GM21737 (cell line): ENCODE measurements at regions not wholly inside any gene's neighbourhood (a gene's known extent, or its start where the extent isn't known, plus 50 kb on each side); places are given as distances from the start of the nearest gene placed in this dataset.
"Not testable (repeated sequence)": the region's sequence is repeated elsewhere in the genome, so short reads cannot be mapped to it uniquely, and the experiment has no call there.

Experiments
- ATAC-seq: cut with Tn5 transposase; IDR thresholded peaks from one replicate; pipeline ENCODE4 v1.9.1; 2021; ENCODE audit warnings: mild to moderate bottlenecking, moderate library complexity; ENCODE audit not compliant: unreplicated experiment

- no peak for ATAC-seq
Measured at GRCh38 chr12:47610686-47611252, 95.1 kb downstream of the RPAP3 start.

- no peak for ATAC-seq
Measured at GRCh38 chr12:47609806-47610205, 96.0 kb downstream of the RPAP3 start.

GRCh38 chr12:47608671-47609070, 97.2 kb downstream of the RPAP3 start:
- ATAC-seq, result not testable (repeated sequence)

GRCh38 chr12:47604221-47604873, 101.5 kb downstream of the RPAP3 start:
- ATAC-seq, result no peak

GRCh38 chr12:47602949-47603558, 102.8 kb downstream of the RPAP3 start:
- no peak for ATAC-seq

GRCh38 chr12:47602325-47602724, 103.5 kb downstream of the RPAP3 start:
- no peak for ATAC-seq

- ATAC-seq, result no peak
Measured at GRCh38 chr12:47601071-47601470, 104.8 kb downstream of the RPAP3 start.

- ATAC-seq, result no peak
Measured at GRCh38 chr12:47591795-47592194, 114.0 kb downstream of the RPAP3 start.

GRCh38 chr12:47591361-47591791, 114.5 kb downstream of the RPAP3 start:
- ATAC-seq, result no peak

- ATAC-seq, result no peak
Measured at GRCh38 chr12:47590771-47591360, 115.0 kb downstream of the RPAP3 start.

GRCh38 chr12:47586952-47587669, 118.7 kb downstream of the RPAP3 start:
- no peak for ATAC-seq

GRCh38 chr12:47585507-47585906, 120.3 kb downstream of the RPAP3 start:
- no peak for ATAC-seq

- no peak for ATAC-seq
Measured at GRCh38 chr12:47578836-47579235, 127.0 kb downstream of the RPAP3 start.

- no peak for ATAC-seq
Measured at GRCh38 chr12:47577206-47577989, 128.4 kb downstream of the RPAP3 start.

- no peak for ATAC-seq
Measured at GRCh38 chr12:47576289-47576945, 129.4 kb downstream of the RPAP3 start.

- ATAC-seq, result no peak
Measured at GRCh38 chr12:47574252-47575021, 131.4 kb downstream of the RPAP3 start.

- ATAC-seq, result no peak
Measured at GRCh38 chr12:47573146-47573659, 132.6 kb downstream of the RPAP3 start.

- ATAC-seq, result no peak
Measured at GRCh38 chr12:47570151-47570550, 135.7 kb downstream of the RPAP3 start.

- ATAC-seq, result no peak
Measured at GRCh38 chr12:47562201-47562600, 143.6 kb downstream of the RPAP3 start.
